ENCODE measurements at regions not wholly inside any gene's neighbourhood (a gene's known extent, or its start where the extent isn't known, plus 50 kb on each side); places are given as distances from the start of the nearest gene placed in this dataset.
"Not testable (repeated sequence)": the region's sequence is repeated elsewhere in the genome, so short reads cannot be mapped to it uniquely, and the experiment has no call there.

- no peak for DNase-seq (ENCODE audit: low read depth)
Observed at GRCh38 chr18:67455890-67456501, 60.5 kb downstream of the DSEL start.

GRCh38 chr18:67453901-67454300 is 62.6 kb downstream of the DSEL start:
- DNase-seq (ENCODE audit: low read depth) = no peak

GRCh38 chr18:67451960-67452359 is 64.6 kb downstream of the DSEL start:
- no peak for DNase-seq (ENCODE audit: low read depth)

GRCh38 chr18:67451101-67451500 is 65.4 kb downstream of the DSEL start:
- not testable (repeated sequence) for DNase-seq (ENCODE audit: low read depth)

GRCh38 chr18:67433971-67434370 is 82.5 kb downstream of the DSEL start:
- peak; percentile 4 for DNase-seq (ENCODE audit: low read depth)

- DNase-seq (ENCODE audit: low read depth) = peak; percentile 7
Observed at GRCh38 chr18:67432806-67433205, 83.7 kb downstream of the DSEL start.

GRCh38 chr18:67428805-67429204 is 87.7 kb downstream of the DSEL start:
- DNase-seq (ENCODE audit: low read depth) = peak; percentile 69

- DNase-seq (ENCODE audit: low read depth) = peak; percentile 52
Observed at GRCh38 chr18:67428158-67428557, 88.4 kb downstream of the DSEL start.

GRCh38 chr18:67426486-67426885 is 90.0 kb downstream of the DSEL start:
- DNase-seq (ENCODE audit: low read depth) = no peak

GRCh38 chr18:67425672-67426071 is 90.8 kb downstream of the DSEL start:
- peak; percentile 98 for DNase-seq (ENCODE audit: low read depth)

- DNase-seq (ENCODE audit: low read depth) = peak; percentile 44
Observed at GRCh38 chr18:67421651-67422050, 94.9 kb downstream of the DSEL start.

- peak; percentile 79 for DNase-seq (ENCODE audit: low read depth)
Observed at GRCh38 chr18:67417864-67418523, 98.5 kb downstream of the DSEL start.

GRCh38 chr18:67411116-67411515 is 105.4 kb downstream of the DSEL start:
- DNase-seq (ENCODE audit: low read depth) = no peak

- DNase-seq (ENCODE audit: low read depth) = peak; percentile 60
Observed at GRCh38 chr18:67410075-67411070, 106.1 kb downstream of the DSEL start.

- DNase-seq (ENCODE audit: low read depth) = peak; percentile 57
Observed at GRCh38 chr18:67408240-67408639, 108.3 kb downstream of the DSEL start.

GRCh38 chr18:67406714-67407113 is 109.8 kb downstream of the DSEL start:
- DNase-seq (ENCODE audit: low read depth) = no peak

- DNase-seq (ENCODE audit: low read depth) = peak; percentile 89
Observed at GRCh38 chr18:67402543-67402942, 114.0 kb downstream of the DSEL start.

- DNase-seq (ENCODE audit: low read depth) = peak; percentile 84
Observed at GRCh38 chr18:67400502-67401117, 115.9 kb downstream of the DSEL start.

- peak; percentile 29 for DNase-seq (ENCODE audit: low read depth)
Observed at GRCh38 chr18:67386032-67386431, 130.5 kb downstream of the DSEL start.

- DNase-seq (ENCODE audit: low read depth) = peak; percentile 77
Observed at GRCh38 chr18:67385455-67385854, 131.1 kb downstream of the DSEL start.

- DNase-seq (ENCODE audit: low read depth) = not testable (repeated sequence)
Observed at GRCh38 chr18:67384057-67384456, 132.5 kb downstream of the DSEL start.

- no peak for DNase-seq (ENCODE audit: low read depth)
Observed at GRCh38 chr18:67381608-67382150, 134.8 kb downstream of the DSEL start.
